ENCODE measurements at regions not wholly inside any gene's neighbourhood (a gene's known extent, or its start where the extent isn't known, plus 50 kb on each side); places are given as distances from the start of the nearest gene placed in this dataset.

- DNase-seq (ENCODE audit: low read depth in 2 of 2) = peak in 1 of 2 experiments; percentile 14
Observed at GRCh38 chr1:106962591-106962990, 93.9 kb upstream of the PRMT6 start.

DNA sequence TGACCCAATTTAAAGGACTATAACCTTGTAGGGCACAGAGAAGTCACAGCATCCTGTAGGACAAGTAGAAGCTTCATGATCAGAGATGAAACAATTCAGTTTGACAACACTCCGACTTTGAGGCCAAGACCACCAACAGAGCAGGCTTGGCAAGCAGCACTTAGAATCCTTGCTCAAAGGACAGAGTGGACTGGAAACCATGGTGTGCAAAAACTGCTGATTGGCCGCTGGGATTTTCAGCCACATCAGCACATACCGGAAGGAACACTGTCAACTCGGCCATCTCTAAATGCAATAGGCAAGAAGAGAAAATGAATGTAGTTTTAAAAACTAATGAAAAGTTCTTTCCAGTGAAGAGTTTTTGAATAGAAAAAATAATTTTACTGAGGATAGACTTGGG, 92.0 kb upstream of the PRMT6 start:
- no peak for DNase-seq (ENCODE audit: low read depth in 2 of 2)

GRCh38 chr1:106968644-106969043, 87.8 kb upstream of the PRMT6 start:
- DNase-seq (ENCODE audit: low read depth in 2 of 2) = no peak

- no peak for DNase-seq (ENCODE audit: low read depth in 2 of 2)
Observed at GRCh38 chr1:106969731-106970130, 86.7 kb upstream of the PRMT6 start.

DNA sequence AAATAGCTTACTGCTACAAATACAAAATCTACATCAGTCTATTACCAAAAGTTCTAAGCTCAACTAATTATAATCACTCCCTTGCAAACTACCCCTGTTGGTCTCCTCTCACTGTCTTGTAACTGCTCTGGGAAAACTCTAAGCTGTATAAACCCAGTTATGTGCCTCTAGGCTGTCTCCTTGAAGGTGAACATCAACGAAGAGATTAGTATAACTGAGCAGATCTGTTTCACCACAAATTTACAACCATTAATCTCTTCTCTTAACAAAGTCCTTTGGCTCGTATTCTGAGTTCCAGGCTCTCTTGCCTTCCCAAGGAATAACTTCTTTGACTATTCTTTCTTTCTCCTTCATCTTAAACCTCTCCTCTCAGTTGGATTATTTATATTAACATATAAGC, 84.4 kb upstream of the PRMT6 start:
- no peak for DNase-seq (ENCODE audit: low read depth in 2 of 2)

DNA sequence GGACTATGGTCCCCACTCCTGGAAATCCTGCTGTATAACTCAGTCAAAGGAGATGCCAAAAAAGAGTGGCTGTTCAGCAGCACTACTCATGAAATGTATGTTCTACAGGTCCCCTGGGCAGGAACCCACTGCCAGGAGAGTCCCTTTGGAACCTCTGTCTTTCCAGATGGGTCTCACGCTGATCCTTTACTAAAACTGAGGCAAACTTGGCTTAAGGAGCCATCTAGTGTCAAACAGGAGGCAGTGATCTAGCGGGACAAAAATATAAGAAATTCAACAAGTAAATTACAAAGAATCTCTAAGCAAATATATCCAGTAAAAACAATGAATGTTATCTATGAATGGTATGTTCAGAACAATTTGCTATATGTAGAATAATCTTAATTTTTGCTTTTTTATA, 80.5 kb upstream of the PRMT6 start:
- no peak for DNase-seq (ENCODE audit: low read depth in 2 of 2)

DNA sequence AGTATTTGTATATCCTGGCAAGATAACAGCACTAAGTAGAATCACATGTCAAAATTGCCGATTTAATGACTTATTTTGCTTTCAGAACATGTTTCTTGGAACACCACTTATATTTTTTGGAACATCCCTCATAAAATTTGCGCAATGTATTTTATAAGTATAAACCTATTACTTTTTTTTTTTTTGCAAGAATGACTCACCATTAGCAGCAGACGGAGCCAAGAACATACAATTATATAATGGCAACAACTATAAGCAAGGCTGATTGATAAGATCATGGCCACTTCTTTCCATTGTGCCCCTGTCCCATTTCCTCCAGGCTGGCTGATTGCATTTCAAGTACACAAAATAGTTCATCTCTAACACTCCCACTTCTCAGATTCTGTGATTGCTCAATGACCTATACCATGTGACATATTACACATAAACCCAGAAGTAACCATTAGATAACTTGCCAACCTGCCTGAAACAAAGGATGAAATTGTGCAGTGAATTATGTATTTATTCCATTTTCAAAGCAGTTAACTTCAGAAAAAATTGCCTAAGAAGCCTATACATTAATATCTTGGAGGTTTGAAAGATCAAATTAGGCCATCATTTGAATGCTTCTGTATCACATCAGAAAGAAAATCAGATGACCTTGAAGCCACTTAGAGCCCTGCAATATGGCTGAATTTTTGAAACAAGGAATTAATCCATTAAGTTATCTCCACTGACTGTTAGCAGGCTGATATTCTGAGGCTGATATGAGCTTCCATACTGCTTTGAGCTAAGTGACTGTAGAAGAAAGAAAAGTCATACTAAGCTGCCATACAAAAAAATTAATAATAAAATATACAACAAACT, 77.8 kb upstream of the PRMT6 start:
- DNase-seq (ENCODE audit: low read depth in 2 of 2) = peak; percentile 73 to 77

DNA sequence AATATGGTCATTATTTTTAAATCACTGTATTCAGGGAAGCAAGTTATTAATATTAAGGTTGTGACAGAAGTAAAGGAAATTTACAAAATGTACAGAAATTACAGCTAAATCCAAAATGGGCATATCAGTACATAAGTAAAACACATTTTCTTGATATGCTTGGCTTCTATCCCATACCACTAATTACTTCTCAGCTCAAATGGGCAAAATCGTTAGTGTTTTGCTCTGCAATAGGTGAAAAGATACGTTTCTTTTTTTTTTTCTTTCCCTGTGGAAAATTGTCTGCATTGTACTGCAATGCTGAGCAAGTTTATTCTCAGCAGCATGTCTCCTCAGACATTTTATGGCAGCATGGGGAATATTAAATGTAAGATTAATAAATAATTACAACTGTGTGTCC, 77.1 kb upstream of the PRMT6 start:
- DNase-seq (ENCODE audit: low read depth in 2 of 2) = no peak

DNA sequence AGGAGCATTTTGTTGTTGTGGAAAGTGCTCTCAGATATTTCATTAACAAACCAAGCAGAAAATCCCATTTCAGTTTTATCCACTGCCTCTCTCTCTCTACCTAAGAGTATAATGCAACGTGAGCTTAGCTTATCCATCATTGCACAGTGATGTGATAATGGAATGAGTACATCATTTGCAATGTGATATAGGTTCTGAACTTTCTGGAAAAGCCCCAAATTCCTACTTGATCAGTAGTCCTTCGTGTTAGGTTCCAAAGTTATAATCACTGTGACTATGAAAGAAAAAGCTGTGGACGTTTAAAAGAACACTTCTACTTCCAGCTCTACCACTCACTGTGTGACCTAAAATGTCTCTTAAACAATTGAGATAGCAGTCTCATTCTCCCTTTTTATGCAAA, 76.4 kb upstream of the PRMT6 start:
- no peak for DNase-seq (ENCODE audit: low read depth in 2 of 2)

DNA sequence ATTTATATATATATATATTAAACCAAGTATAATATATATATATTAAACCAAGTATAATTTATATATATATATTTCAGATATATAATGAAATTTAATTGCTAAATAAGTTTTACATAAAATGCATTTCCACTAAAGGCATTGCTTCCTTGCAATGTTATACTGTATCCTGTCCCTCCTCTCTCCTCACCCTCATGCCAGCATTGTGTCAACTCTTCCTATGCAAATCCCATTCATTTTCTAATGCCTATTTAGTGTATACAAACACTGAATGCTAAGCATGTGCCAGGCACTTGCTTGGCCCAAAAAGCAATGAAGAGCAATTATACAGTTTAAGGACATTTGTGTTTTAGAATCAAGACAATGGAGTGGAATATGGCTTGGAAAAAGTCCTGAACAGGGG, 71.7 kb upstream of the PRMT6 start:
- DNase-seq (ENCODE audit: low read depth in 2 of 2) = no peak

- DNase-seq (ENCODE audit: low read depth in 2 of 2) = no peak
Observed at GRCh38 chr1:106986603-106987002, 69.9 kb upstream of the PRMT6 start.

DNA sequence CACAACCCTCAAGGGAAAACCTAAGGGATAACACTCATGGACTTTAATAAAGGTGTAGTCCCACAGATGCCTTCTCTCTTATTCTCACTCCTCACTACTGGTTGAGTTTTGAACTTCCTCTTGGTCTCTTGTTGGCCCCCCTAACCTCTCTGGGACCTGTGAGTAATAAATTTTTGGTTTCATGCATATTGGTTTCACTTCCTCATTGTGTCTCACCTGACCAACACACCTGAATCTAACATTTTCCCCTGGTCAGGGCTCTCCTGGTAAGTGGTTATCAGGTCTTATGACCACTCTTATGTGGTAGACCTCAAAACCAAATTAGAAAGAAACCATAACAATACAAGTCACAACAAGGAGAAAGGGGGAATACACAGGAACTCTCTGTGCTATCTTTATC, 60.5 kb upstream of the PRMT6 start:
- no peak for DNase-seq (ENCODE audit: low read depth in 2 of 2)

- no peak for DNase-seq (ENCODE audit: low read depth in 2 of 2)
Observed at GRCh38 chr1:106998431-106999002, 58.0 kb upstream of the PRMT6 start.

GRCh38 chr1:107000902-107001301, 55.6 kb upstream of the PRMT6 start:
- peak; percentile 26 to 27 for DNase-seq (ENCODE audit: low read depth in 2 of 2)

- DNase-seq (ENCODE audit: low read depth in 2 of 2) = no peak
Observed at GRCh38 chr1:107003972-107004371, 52.5 kb upstream of the PRMT6 start.

- DNase-seq (ENCODE audit: low read depth in 2 of 2) = peak in 1 of 2 experiments; percentile 15
Observed at GRCh38 chr1:107004421-107004820, 52.1 kb upstream of the PRMT6 start.

Data from fibroblast of skin of left quadriceps (primary cell).